HG03135 (cell line): ENCODE measurements at regions not wholly inside any gene's neighbourhood (a gene's known extent, or its start where the extent isn't known, plus 50 kb on each side); places are given as distances from the start of the nearest gene placed in this dataset.

ENCODE experiments used
- ATAC-seq: cut with Tn5 transposase; IDR thresholded peaks from one replicate; pipeline ENCODE4 v1.9.1; 2021; ENCODE audit warnings: mild to moderate bottlenecking, moderate library complexity; ENCODE audit not compliant: unreplicated experiment

GRCh38 chrX:39886282-39886681, 211.5 kb downstream of the BCOR start:
- no peak for ATAC-seq

- ATAC-seq: no peak
Observed at GRCh38 chrX:39888730-39889129, 209.0 kb downstream of the BCOR start.

GRCh38 chrX:39889704-39890103, 208.1 kb downstream of the BCOR start:
- no peak for ATAC-seq

- ATAC-seq: no peak
Observed at GRCh38 chrX:39890807-39891206, 207.0 kb downstream of the BCOR start.

GRCh38 chrX:39891781-39892180, 206.0 kb downstream of the BCOR start:
- ATAC-seq: no peak

- no peak for ATAC-seq
Observed at GRCh38 chrX:39893417-39894338, 204.1 kb downstream of the BCOR start.

GRCh38 chrX:39894683-39895082, 203.1 kb downstream of the BCOR start:
- ATAC-seq: no peak

- ATAC-seq: no peak
Observed at GRCh38 chrX:39895218-39896110, 202.3 kb downstream of the BCOR start.

GRCh38 chrX:39896951-39897740, 200.6 kb downstream of the BCOR start:
- ATAC-seq: no peak

- no peak for ATAC-seq
Observed at GRCh38 chrX:39897741-39898097, 200.0 kb downstream of the BCOR start.

GRCh38 chrX:39898147-39898546, 199.6 kb downstream of the BCOR start:
- no peak for ATAC-seq

GRCh38 chrX:39899059-39899458, 198.7 kb downstream of the BCOR start:
- ATAC-seq: no peak

GRCh38 chrX:39899856-39900776, 197.6 kb downstream of the BCOR start:
- no peak for ATAC-seq

GRCh38 chrX:39900777-39901170, 197.0 kb downstream of the BCOR start:
- ATAC-seq: no peak

GRCh38 chrX:39903343-39903742, 194.4 kb downstream of the BCOR start:
- ATAC-seq: no peak

GRCh38 chrX:39903937-39904336, 193.8 kb downstream of the BCOR start:
- no peak for ATAC-seq

- no peak for ATAC-seq
Observed at GRCh38 chrX:39904816-39905537, 192.8 kb downstream of the BCOR start.

- ATAC-seq: no peak
Observed at GRCh38 chrX:39905538-39905891, 192.2 kb downstream of the BCOR start.

- no peak for ATAC-seq
Observed at GRCh38 chrX:39905946-39906345, 191.8 kb downstream of the BCOR start.
